ENCODE measurements at regions not wholly inside any gene's neighbourhood (a gene's known extent, or its start where the extent isn't known, plus 50 kb on each side); places are given as distances from the start of the nearest gene placed in this dataset.

DNA sequence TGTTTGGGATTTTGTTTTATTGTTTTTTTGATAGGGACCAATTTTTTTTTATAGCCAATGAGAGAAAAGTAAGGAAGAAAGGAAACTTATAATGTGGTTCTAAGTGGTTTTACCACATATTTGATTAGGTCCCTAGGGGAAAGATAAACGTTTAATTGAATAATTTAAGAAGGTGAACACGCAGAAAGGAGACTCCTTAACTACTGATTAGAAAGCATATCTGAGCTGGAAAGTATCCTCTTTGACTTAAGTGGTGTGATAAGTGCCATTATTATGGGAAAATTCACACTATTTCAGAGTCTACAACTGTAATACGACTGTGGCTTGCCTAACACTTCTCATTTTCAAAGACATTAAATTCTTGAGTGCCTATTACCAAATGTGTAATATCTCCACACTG lies 106.5 kb upstream of the GRAMD1B start:
- TF ChIP-seq, protein P1, sequence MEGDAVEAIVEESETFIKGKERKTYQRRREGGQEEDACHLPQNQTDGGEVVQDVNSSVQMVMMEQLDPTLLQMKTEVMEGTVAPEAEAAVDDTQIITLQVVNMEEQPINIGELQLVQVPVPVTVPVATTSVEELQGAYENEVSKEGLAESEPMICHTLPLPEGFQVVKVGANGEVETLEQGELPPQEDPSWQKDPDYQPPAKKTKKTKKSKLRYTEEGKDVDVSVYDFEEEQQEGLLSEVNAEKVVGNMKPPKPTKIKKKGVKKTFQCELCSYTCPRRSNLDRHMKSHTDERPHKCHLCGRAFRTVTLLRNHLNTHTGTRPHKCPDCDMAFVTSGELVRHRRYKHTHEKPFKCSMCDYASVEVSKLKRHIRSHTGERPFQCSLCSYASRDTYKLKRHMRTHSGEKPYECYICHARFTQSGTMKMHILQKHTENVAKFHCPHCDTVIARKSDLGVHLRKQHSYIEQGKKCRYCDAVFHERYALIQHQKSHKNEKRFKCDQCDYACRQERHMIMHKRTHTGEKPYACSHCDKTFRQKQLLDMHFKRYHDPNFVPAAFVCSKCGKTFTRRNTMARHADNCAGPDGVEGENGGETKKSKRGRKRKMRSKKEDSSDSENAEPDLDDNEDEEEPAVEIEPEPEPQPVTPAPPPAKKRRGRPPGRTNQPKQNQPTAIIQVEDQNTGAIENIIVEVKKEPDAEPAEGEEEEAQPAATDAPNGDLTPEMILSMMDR (IDR thresholded peaks at IDR 0.05), result no peak
- TF ChIP-seq POLR2A (IDR thresholded peaks at IDR 0.05), result no peak
- no peak for TF ChIP-seq EP300 (IDR thresholded peaks at IDR 0.05)
- TF ChIP-seq POLR2AphosphoS5 (IDR thresholded peaks at IDR 0.05), result no peak

Measured in upper lobe of left lung (tissue), 4 donors.